CD4-positive, alpha-beta T cell treated with Interleukin-6 for 4 hours (primary cell): ENCODE measurements at regions not wholly inside any gene's neighbourhood (a gene's known extent, or its start where the extent isn't known, plus 50 kb on each side); places are given as distances from the start of the nearest gene placed in this dataset.
A peak's percentile ranks its signal among the peaks of the same experiment; 100 is the strongest.
"Not testable (repeated sequence)": the region's sequence is repeated elsewhere in the genome, so short reads cannot be mapped to it uniquely, and the experiment has no call there.

Source experiments
- DNase-seq: peaks from one replicate; pipeline ENCODE4 v3.0.0-alpha.2; 2020; ENCODE audit warnings: mixed read lengths

DNA sequence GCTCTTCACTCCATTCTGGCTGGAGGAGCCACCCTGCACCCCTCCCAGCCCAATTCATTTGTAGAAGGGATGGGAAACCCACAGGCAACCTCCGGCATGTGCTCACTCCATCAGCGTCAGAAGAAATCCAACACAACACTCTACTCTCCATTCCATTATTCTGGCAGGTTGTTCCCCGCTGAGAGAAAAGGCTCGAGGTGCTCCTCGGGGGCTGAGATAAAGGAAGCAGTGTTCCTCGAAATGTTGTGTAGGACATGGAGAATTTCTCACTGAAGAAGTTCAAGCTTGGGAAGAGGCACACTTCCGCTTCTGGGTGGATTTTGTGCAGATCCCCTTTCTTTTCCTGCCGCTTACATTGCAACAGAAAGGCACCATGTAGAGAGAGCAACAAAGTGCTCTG lies 355.0 kb upstream of the CFAP20DC start:
- DNase-seq = no peak

DNA sequence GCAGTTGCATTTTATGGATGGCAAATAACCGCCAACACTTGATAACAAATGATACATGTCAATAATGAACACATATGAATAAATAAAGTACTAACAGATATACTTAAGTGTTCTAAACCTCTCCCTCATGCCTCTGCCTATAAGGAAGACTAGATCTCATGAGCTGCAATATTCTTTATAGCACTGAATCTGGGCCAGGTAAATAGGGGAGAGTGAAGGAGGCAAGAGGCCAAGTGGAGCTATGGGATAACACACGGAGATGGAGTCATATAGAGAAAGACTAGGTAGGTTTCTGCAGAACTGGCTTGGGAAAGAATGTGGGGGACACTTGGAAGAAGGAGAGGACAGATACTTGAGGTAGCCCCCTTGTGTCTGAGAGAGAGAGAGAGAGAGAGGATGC lies 354.2 kb upstream of the CFAP20DC start:
- DNase-seq = no peak

- DNase-seq = no peak
These were observed 352.1 kb upstream of the CFAP20DC start for GRCh38 chr3:59401924-59402323.

DNA sequence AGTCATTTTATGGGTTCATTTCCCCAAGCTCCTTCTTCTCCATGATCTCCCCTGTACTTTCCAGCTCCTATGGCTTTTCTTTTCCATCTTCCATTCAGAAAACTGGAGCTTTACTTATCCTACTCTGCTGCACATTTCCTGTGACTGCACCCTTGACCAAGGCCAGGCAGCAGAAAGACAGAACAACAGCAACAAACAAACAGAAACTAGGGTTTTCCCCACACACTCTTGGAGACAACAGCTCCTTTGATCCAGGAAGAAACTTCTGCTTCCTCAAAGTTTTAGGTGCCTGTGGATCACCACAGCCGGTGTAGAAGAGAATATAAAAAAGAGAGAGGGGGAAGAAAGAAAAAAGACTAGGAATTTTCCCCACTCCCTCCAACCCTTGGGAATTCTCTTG lies 342.3 kb upstream of the CFAP20DC start:
- DNase-seq = no peak

DNA sequence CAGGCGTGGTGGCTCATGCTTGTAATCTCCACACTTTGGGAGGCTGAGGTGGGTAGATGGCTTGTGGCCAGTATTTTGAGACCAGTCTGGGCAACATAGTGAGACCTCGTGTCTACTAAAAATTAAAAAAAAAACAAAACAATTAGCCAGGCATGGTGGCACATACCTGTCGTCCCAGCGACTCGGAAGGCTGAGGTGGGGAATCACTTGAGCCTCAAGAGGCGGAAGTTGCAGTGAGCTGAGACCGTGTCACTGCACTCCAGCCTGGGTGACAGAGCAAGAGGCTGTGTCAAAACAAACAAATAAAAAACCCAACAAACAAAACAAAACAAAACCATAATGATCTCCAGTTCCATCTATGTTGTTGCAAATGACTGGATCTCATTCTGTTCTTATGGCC lies 341.3 kb upstream of the CFAP20DC start:
- DNase-seq = no peak

GRCh38 chr3:59388555-59389270 lies 338.9 kb upstream of the CFAP20DC start:
- peak; percentile 10 for DNase-seq

DNA sequence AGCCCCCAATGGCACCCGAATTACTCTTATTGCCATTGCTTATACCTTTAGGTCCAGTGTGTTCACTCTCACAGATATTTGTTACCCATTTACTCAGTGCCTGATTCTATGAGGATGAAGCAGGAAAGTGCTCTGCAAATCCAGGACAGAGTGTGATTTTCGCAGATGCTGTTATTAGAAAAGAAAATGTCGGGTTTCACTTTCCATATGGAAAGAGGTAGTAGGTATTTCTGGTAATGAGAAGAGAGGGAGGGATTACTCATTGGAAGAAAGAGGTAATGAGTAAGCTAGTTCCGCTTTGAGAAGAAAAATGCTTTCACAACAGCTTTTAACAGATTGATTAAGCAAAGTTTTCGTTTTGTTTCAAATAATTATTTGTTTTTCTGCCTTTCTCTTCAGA lies 336.3 kb upstream of the CFAP20DC start:
- DNase-seq = no peak

DNA sequence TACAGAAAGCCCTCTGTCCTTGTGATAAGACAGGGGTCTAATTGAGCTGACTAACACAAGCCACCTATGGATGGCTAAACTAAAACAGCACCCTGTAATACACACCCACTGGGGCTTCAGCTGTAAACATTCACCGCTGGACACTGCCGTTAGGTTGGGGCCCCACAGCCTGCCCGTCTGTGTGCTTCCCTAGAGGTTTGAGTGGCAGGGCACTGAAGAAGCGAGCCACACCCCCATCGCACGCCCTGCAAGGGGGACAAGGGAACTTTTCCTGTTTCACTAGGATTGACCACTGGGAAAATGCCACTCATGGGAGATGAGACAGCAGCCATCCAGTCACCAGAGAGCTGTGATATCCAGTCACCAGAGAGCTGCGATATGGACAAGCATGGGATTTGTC lies 335.7 kb upstream of the CFAP20DC start:
- no peak for DNase-seq

DNA sequence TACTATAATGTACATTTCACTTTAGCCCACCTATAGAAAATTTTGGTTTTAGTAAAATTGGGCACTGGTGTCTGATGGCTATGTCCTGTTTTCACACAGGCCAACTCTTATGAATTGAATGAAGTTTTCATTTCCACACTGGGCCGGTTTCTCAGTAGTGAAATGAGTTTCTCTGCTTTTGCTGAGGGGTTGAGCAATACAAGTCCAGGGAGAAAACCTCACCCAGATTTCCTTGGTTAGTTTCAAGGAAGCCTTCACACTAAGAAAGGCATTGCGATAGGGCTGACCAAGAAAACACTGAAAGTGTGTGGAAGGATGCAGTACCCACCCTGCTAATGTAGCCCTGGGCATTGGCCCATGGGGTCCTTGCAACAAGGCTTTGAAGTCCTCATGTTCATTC lies 331.5 kb upstream of the CFAP20DC start:
- DNase-seq = no peak

GRCh38 chr3:59380146-59380545 lies 330.3 kb upstream of the CFAP20DC start:
- DNase-seq = no peak

DNA sequence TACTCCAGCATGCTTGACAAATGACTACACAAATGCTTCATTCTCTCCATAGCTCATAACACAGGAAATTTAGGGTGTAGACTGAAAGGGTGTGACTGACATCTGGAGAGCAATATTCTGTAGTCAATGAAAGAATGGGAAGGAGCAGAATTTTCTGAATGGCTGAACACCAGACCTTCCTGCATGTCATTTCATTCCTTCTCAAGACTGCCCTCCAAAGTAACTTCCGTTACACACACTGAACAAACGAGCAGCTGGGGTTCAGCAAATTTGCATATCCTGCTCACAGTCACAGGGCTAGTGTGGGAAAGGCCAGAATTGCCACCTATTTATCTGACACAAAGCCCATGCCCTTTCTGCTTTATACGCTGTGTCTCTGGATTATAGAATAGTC lies 325.0 kb upstream of the CFAP20DC start:
- DNase-seq = peak; percentile 3

GRCh38 chr3:59374091-59374817 lies 324.4 kb upstream of the CFAP20DC start:
- no peak for DNase-seq

- DNase-seq = no peak
These were observed 322.5 kb upstream of the CFAP20DC start for GRCh38 chr3:59372346-59372745.

DNA sequence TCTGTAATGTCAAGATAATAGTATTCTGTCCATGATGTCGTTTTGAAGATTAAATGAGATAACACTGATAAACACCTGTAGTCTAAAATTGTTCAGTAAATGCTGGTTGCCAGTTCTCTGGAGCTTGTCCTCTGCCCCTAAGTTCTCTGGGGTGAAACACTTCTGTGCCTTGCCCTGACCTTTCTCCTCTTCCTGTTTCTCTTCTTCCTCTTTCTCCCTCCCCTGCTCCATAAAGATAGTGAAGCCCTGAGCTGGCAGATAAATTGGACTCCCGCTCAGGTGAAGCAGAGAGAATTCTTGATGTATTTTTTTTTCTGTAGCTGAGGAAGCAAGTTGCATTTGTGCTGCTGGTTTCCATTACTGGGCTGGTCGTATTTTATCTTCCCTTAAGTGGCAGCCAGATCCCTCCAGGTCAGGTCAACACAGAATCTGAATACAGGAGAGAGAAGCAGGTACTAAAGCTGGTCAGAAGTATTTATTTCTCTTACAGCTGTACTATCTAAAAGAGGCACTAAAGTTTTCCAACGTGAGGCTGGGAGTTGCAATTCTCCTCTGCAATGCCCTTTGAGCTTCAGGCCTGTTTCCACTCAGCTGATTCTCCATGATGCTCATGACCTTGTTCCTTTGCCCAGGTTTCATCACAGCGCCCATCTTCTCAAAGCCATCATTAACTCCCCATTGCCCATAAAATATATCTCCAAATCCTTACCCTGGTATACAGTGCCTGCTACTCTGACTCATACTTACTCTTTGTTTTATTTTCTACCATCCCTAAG lies 319.3 kb upstream of the CFAP20DC start:
- DNase-seq = no peak

DNA sequence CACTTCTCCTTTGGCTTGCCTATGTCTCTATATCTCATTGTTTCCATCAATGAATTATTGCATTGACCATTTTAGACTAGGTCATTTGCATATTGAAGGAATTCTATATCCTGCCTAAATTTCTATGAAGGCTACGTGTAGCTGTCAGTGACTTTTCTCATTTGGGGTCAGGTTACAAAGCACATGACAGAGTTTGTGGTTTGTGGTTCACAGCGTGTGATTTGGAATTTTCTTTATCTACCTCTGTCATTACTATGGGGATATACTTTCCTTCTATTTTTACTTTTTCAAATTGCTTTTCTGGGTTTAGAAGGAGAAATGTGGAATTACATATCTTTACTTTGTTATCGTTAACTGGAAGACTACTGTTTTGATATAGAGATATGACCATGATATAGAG lies 317.3 kb upstream of the CFAP20DC start:
- no peak for DNase-seq

DNA sequence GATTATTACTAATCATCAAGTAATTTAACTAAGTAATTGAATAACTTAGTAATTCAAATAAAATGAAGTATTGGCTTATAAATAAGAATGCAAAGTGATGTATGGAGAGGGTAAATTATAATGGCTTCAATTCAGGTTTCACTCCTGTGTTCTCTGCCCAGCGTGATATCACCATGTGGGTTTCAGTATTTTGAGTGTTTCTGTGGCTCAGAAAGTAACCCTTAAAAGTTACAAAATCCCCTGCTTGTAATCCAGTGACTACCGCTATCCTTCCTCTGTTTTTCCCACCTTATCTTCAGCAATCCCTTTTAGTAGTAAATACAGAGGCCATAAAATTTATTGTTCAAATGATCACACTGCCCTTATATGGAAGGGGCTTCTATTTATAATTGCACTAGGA lies 316.4 kb upstream of the CFAP20DC start:
- DNase-seq = no peak

DNA sequence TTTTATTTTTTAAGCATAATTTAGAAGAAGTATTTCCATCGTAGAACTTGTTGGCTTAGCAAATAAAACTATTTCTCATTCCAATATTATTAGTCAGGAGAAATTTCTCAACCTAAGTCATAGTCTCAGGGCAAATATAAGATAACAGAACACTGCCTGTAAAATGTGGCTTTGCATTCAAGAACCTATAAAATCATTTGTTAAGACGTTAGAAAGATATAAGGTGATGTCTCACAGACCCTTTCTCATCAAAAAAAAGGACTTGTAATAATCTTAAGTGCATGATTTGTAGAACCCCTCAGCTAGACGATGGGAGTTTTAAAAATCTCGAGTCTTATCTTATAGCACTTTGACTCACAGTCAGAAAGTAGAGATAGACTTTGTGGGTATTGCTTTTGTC lies 314.7 kb upstream of the CFAP20DC start:
- no peak for DNase-seq

DNA sequence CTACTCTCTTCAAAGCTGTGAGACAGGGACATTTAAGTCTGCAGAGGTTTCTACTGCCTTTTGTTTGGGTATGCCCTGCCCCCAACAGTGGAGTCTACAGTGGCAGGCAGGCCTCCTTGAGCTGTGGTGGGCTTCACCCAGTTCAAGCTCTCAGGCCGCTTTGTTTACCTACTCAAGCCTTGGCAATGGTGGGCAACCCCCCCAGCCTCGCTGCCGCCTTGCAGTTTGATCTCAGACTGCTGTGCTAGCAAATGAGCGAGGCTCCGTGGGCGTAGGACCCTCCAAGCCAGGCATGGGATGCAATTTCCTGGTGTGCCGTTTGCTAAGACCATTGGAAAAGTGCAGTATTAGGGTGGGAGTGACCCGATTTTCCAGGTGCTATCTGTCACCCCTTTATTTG lies 310.5 kb upstream of the CFAP20DC start:
- not testable (repeated sequence) for DNase-seq

DNA sequence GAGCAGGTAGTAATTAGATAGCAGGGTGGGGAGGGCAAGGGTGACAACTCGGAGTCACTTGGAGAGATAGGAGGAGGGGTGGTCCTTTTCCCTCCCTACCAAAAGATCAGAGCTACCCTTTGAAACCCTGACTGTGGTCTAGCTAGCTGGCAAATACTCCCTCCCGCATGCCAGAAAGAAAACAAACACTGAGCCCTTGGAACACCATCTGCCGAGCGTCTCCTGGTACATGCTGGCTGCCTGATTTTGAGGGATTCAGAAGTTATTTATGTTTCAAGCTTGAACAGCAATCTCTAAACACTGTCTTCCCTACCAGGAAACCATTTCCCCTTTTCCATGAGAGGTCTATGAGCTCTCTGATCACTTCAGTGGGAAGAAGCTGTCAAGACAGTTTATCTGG lies 291.6 kb upstream of the CFAP20DC start:
- DNase-seq = no peak

- no peak for DNase-seq
These were observed 290.0 kb upstream of the CFAP20DC start for GRCh38 chr3:59339818-59340217.

DNA sequence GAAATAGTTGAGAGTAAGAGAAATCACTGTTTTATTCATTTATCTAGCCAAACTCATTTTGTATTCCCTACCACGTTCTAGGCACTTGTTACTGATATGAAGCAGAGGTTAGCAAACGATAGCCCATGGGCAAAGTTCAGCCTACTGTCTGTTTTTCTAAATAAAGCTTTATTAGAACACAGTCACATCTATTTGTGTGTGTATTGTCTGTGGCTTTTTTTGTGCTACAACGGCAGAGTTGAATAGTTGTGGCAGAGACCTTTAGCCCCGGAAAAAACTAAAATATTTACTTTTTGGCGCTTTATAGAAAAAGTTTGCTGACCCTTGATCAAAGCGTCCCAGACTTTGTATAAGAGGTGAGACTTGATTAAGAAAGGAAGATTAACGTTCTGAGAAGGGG lies 289.1 kb upstream of the CFAP20DC start:
- DNase-seq = no peak

DNA sequence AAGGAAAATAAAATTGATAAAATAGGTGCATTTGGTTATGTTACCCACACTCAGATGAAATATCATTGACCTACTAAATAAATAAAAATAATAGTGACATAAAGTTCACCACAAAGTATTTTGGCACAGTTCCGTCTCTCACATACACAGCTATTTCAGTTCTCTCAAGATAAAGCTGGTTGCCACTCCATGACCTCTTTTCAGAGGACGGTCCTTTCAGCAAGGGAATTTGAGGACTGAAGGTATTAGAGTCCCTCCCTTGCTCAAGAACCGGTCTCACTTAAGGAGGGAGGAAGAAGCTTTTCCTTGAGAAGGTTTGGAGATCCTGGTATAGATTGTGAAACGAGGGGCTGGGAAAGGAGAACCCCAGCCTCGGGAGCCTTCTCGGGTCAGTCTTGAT lies 285.5 kb upstream of the CFAP20DC start:
- DNase-seq = no peak

- no peak for DNase-seq
These were observed 284.8 kb upstream of the CFAP20DC start for GRCh38 chr3:59334585-59334984.

GRCh38 chr3:59327376-59327808 lies 277.6 kb upstream of the CFAP20DC start:
- DNase-seq = no peak
